ENCODE measurements at regions not wholly inside any gene's neighbourhood (a gene's known extent, or its start where the extent isn't known, plus 50 kb on each side); places are given as distances from the start of the nearest gene placed in this dataset.

DNA sequence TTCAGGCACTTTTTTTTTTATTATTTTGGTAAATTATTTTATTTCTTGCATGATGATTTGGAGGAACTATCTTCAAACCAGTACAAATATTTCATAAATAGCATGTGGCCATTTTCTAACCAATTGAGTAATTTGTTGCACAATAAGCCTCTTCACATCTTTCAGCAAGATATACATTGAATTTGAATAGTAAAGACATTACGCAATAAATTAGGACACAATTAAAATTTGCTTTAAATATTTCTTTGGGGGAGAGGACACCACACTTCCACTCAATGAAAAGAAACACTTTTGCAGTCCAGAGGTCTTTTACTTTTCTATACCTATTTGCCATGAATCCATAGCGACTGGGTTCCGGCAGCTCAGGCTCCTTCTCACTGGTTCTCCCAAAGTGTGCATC is 762.6 kb upstream of the GOLIM4 start:
- no peak for DNase-seq (ENCODE audit: low read depth in 1 of 2, low spot score in 1 of 2)

DNA sequence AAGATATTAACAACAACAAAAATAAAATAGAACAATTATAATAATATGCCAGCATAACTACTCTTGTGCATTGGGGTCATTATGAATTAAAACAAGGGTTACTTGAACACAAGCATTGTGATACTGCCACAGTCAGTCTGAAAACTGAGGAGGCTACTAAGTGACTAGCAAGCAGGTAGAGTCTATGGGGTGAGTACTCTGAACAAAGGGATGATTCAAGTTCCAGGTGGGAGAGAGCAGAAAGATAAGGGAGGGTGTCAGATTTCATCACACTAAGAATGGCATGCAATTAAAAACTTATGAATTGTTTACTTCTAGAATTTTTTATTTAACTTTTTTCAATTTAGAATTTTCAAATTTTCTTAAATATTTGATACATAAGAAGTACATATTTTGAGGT is 754.4 kb upstream of the GOLIM4 start:
- DNase-seq (ENCODE audit: low read depth in 1 of 2, low spot score in 1 of 2): no peak

DNA sequence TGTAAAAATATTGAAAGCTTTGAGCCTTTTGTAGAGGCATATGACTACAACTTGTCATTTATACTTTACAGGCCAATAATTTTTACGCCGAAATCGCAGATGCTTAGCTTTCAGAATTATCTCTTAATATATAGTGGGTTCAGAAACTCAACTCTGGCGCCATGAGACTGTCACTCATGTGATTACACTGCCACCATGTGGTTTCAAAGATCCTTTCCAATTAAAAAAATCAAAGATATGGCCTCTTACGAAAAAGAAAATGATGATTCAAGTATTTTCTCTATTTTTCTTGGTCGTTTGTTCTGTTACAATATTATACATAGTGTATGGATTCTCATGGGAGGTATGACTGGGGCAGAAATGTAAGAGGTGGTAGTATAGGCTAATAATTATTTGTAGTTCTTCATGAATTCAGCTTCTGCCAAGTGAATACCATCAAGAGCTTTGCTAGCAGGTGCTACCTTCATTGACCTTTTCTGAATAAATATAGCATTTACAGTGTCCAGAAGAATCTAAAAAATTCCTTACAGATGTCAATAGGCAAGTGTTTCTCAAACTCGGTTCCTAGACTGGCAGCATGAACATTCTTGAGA is 751.7 kb upstream of the GOLIM4 start:
- DNase-seq (ENCODE audit: low read depth in 1 of 2, low spot score in 1 of 2): no peak

DNA sequence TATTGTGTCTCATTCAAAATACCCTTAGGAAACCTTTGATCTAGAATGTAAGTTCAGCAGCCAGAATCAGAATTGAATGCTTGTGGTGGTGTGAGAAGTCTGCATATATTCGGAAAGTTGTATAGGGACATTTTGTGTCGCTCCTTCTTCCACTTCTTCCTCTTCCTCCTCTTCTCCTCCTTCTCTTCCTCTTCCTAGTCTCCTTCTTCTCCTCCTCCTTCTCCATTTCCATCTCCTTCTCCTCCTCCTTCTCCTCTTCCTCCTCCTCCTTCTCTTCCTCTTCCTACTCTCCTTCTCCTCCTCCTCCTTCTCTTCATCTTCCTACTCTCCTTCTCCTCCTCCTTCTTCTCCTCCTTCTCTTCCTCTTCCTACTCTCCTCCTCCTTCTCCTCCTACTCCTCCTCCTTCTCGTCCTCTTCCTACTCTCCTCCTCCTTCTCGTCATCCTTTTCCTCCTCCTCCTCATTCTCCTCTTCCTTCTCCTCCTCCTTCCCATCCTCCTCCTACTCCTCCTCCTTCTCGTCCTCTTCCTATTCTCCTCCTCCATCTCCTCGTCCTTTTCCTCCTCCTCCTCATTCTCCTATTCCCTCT is 749.3 kb upstream of the GOLIM4 start:
- no peak for DNase-seq (ENCODE audit: low read depth in 1 of 2, low spot score in 1 of 2)

DNA sequence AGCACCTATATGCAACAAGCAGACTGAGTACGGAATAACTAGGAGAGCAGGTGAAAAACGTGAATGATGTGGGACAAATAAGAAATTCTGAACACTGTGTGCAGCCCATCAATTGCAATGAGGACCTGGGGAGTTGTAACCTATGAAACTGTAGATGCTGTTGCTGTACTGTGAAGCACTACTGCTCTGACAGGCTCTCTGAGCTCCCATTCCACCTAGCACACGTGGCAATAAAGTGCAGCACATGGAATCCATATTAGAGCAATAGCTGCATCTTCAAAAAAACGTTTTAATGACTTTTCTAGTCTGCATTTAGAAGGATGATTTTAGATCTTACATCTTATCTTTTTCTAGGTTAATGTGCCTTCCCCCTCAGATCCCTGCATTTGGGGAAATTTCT is 748.7 kb upstream of the GOLIM4 start:
- no peak for DNase-seq (ENCODE audit: low read depth in 1 of 2, low spot score in 1 of 2)

DNA sequence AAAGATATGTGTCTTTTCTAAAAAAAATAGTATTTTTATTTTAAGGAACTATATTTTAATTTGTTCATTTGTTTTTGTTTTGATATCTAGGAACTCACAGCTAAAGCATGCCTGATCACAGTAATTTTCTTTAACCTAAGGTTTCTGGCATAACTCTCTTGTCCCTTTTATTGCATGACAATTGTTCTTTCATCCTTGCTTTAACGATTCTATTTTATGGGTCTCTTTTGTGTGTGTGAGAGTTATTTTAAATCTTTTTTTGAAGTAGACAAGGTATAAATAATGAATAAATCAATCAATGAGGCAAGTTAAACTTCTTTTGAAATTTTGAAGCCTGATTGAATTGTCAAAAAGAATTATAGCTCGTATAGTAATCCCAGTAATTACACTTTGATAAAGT is 747.8 kb upstream of the GOLIM4 start:
- no peak for DNase-seq (ENCODE audit: low read depth in 1 of 2, low spot score in 1 of 2)

DNA sequence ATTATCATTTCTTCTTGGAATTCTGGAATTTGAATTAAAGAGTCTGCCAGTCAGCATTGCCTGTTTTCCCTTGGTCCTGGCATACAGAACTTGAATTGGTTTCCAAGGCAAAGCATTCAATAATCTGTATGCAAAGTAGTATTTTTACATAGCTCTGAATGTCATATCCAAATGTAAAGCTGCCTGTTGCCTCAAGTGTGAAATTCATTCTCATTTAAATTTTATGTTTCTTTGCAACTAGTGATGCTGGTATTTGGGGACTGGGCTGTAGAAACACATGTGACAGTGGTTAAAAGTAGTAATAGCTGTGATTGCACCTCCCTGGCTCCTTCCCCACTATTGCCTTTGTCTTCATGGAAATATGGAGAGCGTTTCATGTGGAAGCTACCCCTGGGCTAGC is 743.9 kb upstream of the GOLIM4 start:
- DNase-seq (ENCODE audit: low read depth in 1 of 2, low spot score in 1 of 2): no peak

DNA sequence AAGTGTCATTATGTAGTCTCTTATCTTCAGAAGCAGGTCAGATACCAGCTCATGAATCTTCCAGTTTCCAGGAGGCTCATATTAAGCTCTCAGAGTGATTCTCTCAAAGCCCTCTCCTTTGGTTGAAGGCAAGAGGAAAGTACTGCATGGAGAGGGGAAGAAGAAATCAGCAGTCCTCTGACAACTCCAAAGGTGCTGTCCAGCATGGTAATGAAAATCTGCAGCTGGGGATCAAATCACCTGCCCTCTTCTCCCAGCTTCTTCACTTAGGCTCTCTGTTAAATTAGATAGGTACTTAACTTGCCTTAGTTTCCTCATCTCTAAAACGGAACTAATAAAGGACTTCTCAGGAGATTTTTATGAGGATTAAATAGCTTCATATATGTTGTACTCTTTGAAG is 738.8 kb upstream of the GOLIM4 start:
- no peak for DNase-seq (ENCODE audit: low read depth in 1 of 2, low spot score in 1 of 2)

DNA sequence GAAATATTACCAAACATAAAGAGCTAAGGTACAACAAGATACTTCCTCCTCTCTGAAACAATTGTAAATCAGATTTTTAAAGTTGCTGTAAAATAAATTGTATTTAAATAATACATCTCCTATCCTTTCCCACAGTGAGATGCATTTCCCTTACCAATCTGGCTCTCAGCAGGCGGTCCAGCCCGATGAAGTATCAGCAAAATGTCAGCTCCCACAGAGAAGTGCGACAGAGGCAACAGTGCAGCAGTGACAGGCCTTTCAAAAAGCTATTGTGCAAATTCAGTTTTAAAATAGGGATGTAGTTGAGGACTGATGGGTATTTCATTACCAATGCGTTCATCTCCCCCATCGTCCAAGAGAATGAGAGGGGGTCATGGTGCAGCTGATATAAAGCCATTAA is 733.2 kb upstream of the GOLIM4 start:
- DNase-seq (ENCODE audit: low read depth in 1 of 2, low spot score in 1 of 2): no peak

DNA sequence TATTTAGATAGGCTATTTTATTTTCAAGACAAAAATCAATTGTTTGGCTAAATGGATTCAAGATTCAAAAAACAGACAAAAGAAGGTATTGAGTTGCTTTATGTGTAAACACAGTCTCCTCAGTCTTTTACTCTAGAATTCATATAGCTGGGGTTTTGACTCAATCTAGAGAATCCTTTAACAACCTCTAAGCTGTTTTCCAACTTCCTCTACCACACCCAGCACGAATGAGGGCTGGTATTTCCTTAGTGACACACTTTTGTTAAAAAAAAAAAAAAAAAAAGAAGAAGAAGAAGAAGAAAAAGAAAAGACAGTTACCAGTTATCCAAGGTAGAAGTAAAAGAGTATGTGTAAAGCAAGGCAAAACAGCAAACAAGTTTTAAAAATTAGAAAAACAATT is 732.8 kb upstream of the GOLIM4 start:
- DNase-seq (ENCODE audit: low read depth in 1 of 2, low spot score in 1 of 2): no peak

DNA sequence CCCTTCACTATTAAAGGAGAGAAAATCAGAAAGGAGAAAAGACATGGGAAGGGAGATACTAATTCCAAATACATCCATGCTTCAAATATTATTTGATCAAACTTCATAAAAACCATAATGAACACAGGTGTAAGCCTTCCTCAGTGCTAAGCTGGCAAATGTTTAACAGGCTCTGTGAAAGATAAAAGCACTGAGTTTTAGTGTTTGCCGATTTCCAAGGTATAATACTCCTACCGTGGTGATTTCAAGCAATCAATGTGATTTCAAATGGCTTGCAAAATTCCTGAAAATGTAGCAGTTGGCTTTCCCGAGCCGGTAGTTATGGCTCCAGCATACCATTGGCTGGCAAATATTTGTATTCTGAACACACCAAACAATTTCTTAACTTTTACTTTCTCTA is 732.3 kb upstream of the GOLIM4 start:
- DNase-seq (ENCODE audit: low read depth in 1 of 2, low spot score in 1 of 2): no peak

DNA sequence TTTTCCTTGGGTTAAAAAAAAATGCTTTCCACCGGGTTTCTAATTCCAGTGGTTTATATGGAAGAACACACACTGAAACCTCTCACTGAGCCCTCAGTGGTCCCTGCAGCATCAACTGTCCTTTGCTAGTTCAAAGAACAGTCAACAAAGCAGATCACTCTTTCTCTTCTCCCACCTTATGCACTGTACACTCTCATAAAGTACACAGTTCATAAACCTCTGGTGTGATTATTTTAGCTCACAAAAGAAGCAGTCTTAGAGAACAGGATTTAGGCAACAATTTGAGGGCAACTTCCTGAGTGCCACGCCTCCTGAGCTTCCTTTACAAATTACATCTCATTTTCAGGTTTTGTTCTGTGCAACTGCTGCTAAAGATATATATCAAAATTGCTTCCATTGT is 728.4 kb upstream of the GOLIM4 start:
- no peak for DNase-seq (ENCODE audit: low read depth in 1 of 2, low spot score in 1 of 2)

DNA sequence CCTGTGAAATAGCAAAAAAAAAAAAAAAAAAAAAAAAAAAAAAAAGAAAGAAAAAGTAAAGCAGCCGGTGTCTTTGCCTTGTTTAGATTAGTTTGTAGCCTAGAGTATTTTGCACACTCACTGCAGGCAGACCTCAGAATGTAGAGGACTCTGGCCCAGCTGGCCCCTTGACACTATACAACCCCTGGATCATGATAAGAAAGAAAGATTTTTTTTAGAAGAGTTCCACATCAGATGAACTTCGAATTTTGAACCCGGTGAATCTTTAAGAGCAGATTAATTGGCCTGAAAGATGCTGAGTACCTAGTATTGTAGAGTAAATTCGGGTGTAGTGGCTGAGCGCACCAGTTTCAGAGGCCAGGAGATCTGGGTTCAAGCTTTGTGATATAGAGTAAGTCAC is 727.7 kb upstream of the GOLIM4 start:
- no peak for DNase-seq (ENCODE audit: low read depth in 1 of 2, low spot score in 1 of 2)

DNA sequence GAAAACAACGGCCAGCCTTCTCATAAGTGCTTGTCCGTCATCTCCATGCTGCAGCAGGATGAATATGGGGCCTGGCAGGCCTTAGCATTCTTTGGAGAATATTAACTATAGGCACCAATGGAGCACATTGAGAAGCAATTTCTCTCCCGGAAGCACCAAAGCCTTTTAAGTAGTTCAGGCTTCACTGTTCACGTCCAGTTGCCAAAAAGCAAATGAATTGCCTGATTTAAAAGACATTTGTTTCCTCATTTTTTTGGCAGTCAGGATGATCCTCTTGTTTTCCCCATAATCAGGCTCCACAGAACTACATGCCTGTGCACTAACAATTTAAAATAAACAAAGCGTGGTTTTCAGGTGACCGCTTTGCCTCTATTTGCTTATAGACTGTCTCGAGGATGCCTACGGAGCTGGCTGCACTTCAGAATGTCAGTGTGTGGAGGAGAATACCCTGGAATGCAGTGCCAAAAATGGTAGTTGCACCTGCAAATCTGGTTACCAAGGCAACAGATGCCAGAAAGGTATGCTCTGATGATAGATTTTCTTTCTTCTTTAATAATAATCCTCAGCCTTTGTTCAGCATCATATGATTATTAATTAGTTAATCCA is 725.2 kb upstream of the GOLIM4 start:
- DNase-seq (ENCODE audit: low read depth in 1 of 2, low spot score in 1 of 2): no peak

DNA sequence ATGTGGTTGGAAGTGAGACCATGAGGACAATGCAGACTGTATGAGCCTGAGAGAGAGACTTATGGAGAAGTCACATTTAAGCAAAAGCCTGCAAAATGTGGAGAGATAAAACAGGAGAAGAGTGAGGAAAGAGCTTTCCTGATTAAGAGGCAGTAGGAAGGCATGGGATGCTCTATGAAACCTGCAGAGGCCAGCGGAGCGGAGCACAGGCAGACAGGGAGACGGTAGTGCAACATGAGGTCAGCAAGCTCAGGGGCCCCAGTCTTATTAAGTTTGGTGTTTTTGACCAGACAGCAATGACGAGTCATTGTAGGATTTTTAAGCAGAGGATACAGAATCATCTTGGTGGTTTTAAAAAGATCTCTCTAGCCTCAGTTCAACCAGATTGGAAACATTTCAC is 721.5 kb upstream of the GOLIM4 start:
- DNase-seq (ENCODE audit: low read depth in 1 of 2, low spot score in 1 of 2): no peak

DNA sequence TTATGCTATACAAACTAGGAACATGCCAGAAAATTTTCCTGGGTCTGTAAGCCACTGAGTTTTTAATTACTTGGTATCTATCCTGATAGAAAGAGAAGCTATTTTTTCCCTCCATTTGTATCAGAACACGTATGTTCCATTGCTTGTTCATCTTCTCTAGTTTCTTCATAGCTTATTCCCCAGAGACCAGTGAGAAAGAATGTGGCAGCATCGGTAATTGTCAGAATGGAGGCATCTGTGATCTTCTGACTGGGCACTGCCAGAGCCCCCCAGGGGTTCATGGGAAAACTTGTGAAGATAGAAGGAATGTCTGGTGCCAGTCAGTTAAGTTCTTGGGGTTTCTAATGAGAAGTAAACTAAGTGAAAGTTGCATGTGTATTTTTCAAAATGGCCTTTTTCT is 720.2 kb upstream of the GOLIM4 start:
- DNase-seq (ENCODE audit: low read depth in 1 of 2, low spot score in 1 of 2): no peak

DNA sequence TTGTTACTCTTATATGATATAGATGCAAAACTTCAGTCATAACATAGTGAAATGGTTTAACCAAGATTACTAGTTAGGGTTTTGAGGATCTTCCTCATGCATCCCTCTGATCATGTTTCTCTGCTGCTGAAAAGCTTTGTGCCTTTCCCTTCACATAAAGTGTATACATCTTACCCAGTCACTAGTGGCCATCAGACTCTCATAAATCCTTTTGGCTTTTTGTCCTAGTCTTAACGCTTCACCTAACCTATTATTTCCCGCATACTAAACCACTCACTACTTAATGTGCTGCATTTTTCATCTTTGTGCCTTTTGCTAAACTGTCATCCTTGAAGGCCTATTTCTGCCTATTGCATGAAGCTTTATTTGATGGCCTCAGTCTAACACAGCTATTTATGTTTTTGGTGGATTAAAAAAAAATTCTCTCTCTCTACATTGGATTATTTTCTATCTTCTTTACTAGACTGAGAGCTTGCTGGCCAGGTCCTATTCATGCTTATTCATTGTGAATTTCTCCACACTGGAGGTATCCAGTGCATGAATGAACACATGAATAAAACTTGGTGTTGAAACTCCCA is 717.6 kb upstream of the GOLIM4 start:
- no peak for DNase-seq (ENCODE audit: low read depth in 1 of 2, low spot score in 1 of 2)

DNA sequence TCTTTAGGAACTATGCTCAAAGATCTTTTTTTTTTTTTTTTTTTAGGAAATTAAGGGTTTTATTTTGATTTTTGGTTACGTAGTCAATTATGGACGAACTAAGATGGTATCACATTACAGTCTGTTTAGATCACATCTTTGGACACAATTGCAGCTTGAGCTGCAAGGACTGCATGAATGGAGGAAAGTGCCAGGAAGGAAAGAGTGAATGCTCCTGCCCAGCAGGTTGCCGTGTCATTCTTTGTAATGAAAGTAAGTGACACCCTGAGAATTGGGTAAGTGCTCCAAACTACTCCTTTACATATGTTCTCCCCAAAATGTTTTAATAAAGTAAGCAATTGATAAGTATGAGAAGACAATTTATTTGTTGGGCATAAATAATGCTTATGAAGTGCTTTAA is 716.5 kb upstream of the GOLIM4 start:
- no peak for DNase-seq (ENCODE audit: low read depth in 1 of 2, low spot score in 1 of 2)

DNA sequence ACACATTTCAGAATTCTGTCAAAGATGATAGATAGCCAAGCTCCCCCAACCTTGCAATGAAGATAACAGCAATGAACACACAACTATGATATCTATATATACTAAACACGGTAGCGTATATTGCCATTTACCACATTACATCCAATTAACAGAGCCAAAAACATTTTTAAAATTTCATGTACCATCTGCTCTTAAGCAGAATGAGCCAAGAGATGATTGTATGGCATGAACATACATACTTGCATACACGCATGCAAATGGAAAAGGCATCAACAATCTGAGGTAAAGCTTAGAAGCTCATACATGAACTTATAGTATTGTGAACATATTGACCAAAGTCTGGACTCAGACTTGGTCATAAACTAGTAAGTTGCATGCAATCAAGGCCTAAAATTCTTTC is 712.9 kb upstream of the GOLIM4 start:
- no peak for DNase-seq (ENCODE audit: low read depth in 1 of 2, low spot score in 1 of 2)

DNA sequence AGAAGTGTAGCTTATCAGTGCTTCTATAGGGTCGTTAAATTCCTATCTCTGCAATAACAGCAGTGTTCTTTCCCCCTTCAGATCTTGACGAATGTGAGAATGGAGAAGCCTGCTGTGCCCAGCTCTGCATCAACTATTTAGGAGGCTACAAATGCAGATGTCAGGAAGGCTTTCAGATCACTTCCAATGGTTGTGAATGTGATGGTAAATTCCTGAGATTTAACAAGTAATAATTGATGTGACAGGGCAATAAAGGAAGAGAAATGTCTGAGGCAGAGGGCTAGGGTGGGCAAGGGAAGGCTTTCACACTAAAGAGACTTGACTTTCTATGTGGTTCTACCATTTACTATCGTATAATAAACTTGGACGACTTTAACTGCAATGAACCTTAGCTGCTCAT is 711.7 kb upstream of the GOLIM4 start:
- DNase-seq (ENCODE audit: low read depth in 1 of 2, low spot score in 1 of 2): no peak

DNA sequence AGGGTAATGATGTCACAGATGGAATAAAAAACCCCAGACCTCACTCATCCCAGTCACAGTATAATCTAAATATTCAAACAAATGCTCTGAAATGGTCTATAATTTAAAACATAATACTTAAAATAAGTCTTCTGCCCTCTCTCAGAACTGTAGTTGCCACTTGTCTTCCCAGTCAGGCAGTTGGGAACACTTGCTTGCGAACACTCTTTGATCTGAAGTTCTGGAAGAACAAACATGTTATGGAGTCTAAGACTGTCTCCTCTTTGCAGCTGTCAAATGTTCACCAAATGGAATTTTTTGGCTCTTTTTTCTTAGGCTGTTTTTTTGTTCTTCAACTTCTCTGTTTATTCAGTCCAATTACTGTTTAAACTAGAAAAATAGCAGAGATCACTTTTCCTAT is 711.1 kb upstream of the GOLIM4 start:
- no peak for DNase-seq (ENCODE audit: low read depth in 1 of 2, low spot score in 1 of 2)

DNA sequence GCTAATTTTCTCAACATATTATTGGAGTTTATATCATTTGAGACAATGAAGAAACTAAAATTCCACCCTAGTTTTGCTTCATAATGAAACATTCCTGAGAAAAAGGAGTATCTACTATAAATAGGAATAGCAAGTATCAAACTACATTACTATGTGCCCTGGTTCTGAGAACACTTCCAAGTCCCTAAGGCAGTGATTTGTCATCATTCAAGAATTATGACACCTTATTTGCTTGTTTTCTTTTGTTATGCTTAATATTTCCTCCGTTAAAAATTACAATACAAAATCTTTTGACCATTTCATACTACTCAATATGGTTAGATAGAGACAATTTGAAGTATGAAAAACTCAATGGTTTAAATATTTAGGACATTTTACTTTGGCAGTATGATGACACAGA is 707.8 kb upstream of the GOLIM4 start:
- no peak for DNase-seq (ENCODE audit: low read depth in 1 of 2, low spot score in 1 of 2)

DNA sequence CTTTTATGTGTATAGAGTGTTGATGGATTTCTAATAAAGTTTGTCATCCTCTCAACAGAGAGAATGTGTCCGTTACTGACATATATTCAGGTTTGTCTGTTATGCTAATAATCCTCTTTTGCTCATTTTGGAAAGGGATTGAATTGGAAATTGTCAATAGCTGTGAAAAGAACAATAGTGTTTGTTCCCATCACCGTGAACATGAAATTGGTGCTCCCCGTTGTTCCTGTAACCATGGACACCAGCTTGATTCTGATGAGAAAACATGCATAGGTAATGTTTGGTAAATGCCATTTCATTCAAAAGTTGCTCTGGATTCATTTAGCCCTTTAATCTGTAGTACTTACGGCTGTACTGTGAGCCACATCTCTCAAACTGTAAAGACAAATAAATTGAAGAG is 707.0 kb upstream of the GOLIM4 start:
- DNase-seq (ENCODE audit: low read depth in 1 of 2, low spot score in 1 of 2): no peak
